ENCODE measurements at regions not wholly inside any gene's neighbourhood (a gene's known extent, or its start where the extent isn't known, plus 50 kb on each side); places are given as distances from the start of the nearest gene placed in this dataset.
"Not testable (repeated sequence)": the region's sequence is repeated elsewhere in the genome, so short reads cannot be mapped to it uniquely, and the experiment has no call there.

DNA sequence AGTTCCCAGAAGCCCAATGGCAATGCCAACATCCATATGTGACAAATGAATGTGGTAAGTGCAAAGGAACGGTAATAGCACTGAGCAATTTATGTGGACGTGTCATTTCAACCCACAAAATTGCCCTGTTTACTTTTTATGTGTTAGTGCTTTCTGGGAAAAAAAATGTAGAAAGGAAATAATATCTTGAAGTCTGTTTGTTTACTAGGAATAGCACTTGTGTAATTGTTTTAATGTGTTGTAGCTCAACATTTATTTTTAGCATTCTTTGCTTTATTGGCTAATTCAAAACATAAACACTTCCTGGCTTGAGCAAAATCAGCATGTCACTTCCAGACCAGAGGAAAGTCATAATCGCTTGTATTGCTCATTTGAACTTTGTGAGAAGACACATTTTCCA lies 224.8 kb upstream of the KCNK2 start:
- in situ Hi-C loops (cut with HindIII; ENCODE audit: low sequenced_read_pairs) = no loop called here

DNA sequence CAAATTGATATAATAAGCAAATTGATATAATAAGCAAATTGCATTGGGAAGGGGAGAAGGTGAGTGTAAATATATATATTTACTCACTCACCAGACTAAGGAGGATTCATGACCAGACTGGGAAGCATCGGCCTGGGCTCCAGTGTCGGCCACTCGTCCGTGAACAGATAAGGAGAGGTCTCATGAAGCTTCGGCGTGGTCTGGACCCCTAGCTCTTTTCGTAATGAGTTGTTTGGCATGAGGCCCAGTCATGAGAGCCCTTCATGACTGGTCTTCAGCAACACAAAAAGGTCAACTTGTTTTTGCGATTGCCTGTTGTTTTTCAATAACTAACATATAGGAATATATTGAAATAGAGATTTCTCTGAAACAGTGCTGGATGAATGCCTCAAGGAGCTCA lies 222.9 kb upstream of the KCNK2 start:
- in situ Hi-C loops (cut with HindIII; ENCODE audit: low sequenced_read_pairs) = no loop called here

DNA sequence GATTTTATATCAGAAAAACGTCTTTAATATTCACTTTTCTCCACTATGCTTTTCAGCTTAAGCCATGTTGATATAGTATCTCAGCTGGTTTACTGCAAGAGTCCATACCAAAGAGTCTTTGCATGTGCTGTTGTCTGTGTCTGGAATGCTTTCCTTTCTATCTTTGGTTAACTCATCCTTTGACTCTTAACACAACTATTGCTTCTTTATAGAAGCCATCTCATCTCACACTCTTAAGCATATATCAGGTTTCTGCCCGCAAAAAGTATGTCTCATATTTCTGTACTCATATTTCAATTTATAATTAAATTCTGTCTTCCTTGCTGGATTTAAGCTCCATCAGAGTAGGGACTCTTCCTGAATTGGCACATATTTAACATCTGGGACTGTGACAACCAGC lies 220.9 kb upstream of the KCNK2 start:
- in situ Hi-C loops (cut with HindIII; ENCODE audit: low sequenced_read_pairs) = no loop called here

GRCh38 chr1:214862421-214862820 lies 220.1 kb upstream of the KCNK2 start:
- in situ Hi-C loops (cut with HindIII; ENCODE audit: low sequenced_read_pairs) = no loop called here

DNA sequence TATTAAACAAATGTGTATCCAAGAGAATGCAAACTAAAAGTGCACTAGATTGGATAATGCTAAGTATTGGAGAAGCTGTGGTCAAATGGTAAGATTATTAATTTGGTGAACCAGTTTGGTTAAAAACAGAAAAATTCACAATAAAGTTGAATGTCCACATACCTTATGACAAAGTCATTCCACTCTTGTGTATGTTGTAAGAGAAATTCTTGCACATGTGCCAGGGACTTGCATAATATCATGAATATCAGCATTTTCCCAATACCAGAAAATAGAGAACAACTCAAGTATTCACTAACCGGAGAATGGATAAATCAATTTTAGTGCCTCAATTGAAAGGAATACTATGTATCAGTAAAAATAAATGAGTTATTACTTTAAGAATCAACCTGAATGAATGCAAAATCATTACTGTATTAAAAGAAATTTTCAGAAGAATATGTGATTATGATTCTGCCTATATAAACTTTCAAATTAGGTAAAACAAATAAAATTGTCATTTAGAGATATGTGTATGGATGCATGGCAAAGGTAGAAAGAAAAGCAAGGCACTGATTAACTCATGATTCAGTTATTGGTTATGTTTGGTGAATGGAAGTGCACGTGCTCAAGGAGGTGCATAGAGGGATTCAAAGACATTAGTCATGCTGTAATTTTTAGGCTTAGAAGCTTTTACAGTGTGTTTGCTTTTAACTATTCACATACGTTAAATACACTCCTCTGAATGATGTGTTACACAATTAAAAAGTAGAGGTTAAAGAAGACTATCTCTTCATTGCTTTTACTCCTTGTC lies 217.4 kb upstream of the KCNK2 start:
- in situ Hi-C loops (cut with HindIII; ENCODE audit: low sequenced_read_pairs) = no loop called here

GRCh38 chr1:214870426-214870825 lies 212.1 kb upstream of the KCNK2 start:
- in situ Hi-C loops (cut with HindIII; ENCODE audit: low sequenced_read_pairs) = not testable (repeated sequence)

DNA sequence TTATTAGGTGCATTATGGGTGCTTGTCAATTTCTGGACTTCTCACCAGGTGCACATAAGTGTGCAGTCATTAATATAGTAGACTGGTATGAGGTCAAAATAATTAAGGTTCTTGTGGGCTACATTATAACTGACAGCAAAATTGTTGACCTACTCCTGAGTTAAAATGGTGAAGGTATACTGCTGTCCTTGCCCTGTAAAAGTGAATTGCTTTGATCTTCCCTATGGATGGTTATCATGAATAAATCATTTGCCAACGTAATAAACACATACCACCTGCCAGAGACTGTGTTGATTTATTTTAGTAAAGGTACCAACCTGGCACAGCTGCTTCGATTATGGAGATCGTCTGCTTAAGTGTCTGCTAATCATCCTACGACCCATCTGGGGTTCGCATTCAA lies 201.6 kb upstream of the KCNK2 start:
- in situ Hi-C loops (cut with HindIII; ENCODE audit: low sequenced_read_pairs) = no loop called here

- in situ Hi-C loops (cut with HindIII; ENCODE audit: low sequenced_read_pairs) = no loop called here
Observed at GRCh38 chr1:214882616-214883015, 199.9 kb upstream of the KCNK2 start.

DNA sequence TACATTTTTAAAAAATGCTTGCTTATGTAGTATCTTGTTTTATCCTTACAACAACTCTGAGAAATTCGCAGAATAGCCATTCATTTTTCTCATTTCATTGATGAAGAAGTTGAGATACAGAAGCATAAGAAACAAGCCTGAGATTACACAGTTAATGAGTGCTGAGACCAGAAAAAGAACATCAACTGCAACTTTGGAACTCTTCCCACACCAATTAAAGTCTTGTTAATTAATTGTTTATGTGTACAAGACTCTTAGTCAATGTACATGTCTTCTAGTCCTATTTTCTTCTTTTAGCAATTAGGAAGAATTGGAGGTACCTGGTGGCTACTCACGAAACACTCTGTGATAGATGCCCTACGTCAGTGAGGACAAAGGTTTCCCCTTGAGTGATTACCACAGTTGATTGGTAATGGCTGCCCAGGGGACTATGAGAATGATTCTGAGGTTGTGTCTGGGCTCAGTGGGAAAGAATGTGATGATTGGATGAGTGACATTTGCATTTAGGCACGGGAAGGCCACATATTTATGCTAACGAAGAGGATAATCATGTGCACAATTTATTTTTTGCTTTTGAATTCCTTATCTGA lies 187.4 kb upstream of the KCNK2 start:
- in situ Hi-C loops (cut with HindIII; ENCODE audit: low sequenced_read_pairs) = no loop called here

GRCh38 chr1:214896921-214897320 lies 185.6 kb upstream of the KCNK2 start:
- in situ Hi-C loops (cut with HindIII; ENCODE audit: low sequenced_read_pairs) = no loop called here

DNA sequence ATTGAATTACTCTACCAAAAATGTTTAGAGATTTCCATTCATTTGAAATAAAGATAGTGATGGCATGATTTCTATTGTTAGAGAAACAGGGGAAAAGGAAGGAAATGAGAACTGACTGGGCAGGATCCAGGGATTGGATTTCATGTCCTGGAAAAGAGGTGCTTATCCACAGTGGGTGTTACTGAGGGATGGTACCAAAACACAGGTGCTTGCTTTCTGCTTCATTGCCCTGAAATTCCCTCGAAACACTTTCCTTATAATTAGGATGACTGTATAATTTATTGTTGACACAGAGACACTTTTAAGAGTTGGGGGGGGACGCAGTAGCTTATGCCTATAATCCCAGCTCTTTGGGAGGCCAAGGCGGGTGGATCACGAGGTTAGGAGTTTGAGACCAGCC lies 185.0 kb upstream of the KCNK2 start:
- in situ Hi-C loops (cut with HindIII; ENCODE audit: low sequenced_read_pairs) = no loop called here

DNA sequence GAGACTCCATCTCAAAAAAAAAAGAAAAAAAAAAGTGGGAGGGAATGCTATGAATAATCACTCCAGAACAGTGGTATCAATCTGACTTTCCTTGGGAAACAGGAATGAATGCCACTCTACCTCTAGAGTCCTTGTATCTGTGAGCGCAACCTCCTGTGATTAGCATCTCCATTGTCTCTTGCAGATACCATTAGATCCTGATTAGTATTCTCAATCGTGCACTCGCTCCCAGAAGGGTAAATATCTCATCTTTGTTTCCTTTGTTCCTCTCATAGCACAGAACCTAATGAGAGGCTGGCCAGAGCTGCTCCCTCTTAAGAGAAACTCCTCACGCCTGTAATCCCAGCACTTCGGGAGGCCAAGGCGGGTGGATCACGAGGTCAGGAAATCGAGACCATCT lies 184.4 kb upstream of the KCNK2 start:
- in situ Hi-C loops (cut with HindIII; ENCODE audit: low sequenced_read_pairs) = no loop called here

- in situ Hi-C loops (cut with HindIII; ENCODE audit: low sequenced_read_pairs) = no loop called here
Observed at GRCh38 chr1:214898718-214899117, 183.8 kb upstream of the KCNK2 start.

GRCh38 chr1:214899908-214900460 lies 182.6 kb upstream of the KCNK2 start:
- in situ Hi-C loops (cut with HindIII; ENCODE audit: low sequenced_read_pairs) = no loop called here

DNA sequence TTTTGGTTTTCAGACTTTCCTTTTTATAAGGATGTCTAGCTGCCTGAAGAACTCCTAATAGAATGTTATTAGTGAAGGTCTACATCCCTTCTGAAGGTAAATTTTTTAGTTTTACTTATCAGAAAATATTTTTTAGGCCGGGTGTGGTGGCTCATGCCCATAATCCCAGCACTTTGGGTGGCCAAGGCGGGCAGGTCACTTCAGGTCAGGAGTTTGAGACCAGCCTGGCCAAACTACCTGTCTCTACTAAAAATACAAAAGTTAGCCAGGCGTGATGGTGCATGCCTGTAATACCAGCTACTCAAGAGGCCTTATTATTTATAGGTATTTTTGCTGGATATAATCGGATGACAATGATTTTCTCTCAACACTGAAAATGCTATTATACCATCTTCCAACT lies 181.9 kb upstream of the KCNK2 start:
- in situ Hi-C loops (cut with HindIII; ENCODE audit: low sequenced_read_pairs) = no loop called here

DNA sequence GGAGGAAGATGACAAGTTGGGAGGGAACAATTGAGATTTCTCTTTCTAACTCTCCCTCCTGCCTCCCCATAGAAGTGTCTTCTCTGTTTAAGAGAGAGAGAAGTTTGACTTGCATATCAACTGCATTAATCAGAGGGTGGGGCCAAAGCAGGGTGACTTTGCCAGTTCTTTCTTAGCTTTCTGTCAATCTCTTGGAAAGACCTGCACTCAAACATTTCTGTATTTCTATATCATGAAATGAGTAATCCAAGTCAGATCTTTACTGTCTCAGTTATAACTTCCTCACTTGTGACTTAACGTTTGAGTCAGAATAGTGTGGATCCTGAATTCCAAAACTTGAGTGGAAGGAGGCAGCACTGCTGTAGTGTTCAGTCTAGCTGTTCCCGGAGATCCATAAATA lies 180.8 kb upstream of the KCNK2 start:
- in situ Hi-C loops (cut with HindIII; ENCODE audit: low sequenced_read_pairs) = no loop called here

DNA sequence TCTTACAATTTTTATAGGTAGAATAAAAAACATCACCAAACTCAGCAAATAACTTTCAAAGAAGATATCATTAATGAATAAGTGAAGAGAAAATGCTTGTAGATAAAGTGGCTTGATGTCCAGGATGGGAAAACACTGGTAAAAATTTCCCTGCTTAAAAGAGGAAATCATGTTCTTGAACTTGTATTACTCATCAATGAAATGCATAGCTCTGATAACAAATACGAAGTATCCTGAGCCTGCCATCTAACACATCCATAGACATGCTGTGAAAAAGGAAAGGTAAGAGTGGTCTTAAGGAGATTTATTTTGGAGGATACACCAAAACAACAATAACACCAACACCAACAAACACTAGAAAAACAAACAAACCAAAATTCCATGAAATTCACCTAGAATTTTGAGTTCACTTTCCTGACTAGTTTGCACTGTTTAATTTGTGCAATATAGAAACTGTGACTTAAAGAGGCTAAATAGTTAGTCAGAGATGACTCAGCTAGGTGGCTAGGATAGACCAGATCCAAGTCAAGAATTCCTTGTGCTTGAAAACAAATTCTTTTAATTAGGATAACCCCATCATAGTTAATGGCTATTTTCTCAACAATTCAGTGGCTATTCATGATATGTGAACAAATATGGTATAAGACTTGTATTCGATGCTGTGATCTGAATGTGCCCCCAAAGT lies 179.8 kb upstream of the KCNK2 start:
- in situ Hi-C loops (cut with HindIII; ENCODE audit: low sequenced_read_pairs) = no loop called here

DNA sequence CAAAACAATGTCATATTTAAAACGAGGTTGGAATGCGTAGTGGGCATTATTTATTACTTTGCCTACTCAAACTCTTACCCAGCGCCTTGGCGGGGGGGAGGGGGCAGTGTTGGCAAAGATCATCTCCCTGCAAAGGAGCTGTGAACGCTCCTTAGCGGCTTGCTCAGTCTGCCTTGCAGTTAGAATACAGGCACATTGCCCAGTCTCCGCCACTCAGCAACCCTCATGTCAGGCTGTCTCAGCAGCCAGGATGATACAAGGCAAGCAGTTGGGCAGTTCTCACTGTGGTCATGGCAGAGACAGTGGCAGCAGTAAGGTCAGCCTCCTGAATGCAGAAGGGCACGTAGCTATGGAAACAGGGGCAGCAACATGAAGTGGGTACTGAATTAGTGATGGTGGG lies 170.4 kb upstream of the KCNK2 start:
- in situ Hi-C loops (cut with HindIII; ENCODE audit: low sequenced_read_pairs) = no loop called here

GRCh38 chr1:214913966-214914365 lies 168.6 kb upstream of the KCNK2 start:
- in situ Hi-C loops (cut with HindIII; ENCODE audit: low sequenced_read_pairs) = no loop called here

DNA sequence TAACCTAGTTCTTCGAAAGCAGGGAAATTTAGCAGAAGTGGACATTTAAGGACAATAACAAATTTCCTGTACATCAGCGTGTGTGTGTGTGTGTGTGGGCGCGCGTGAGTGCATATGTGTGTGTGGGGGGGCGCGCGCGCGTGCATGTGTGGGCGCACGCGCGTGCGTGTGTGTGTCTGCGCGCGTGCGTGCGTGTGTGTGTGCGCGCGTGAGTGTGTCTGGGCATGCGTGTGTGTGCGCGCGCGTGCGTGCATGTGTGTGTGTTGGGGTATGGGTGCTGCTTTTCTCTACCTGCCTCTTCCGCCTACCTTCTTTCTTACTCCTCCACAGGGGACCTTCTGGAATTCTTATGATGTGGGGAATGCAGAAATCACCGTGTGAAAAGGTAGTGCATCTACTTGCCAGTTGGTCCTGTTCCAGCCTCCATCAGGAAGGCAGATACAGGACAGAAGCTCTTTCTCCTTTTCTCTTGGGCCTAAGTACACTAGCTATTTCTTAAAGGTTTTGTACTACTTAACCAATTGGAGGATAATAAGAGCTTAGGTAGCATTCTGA lies 165.4 kb upstream of the KCNK2 start:
- in situ Hi-C loops (cut with HindIII; ENCODE audit: low sequenced_read_pairs) = no loop called here

DNA sequence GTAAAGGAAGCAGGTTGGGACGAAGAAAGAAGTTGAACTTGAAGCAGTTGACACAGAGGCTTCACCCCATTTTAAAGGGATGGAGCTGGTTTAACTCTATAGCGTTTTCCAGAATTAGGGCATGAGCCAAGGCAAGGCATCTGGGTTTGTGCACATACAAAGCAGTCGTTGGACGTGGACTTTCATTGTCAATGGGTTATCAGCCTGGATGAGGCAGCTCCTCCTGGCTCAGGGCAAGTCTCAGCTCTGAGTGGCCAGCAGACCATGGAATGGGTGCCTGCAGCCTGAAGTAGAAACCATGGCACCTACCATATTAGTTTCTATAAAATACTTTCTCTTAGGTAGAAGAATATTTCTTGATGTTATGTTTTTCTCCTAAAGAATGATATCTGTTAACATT lies 163.8 kb upstream of the KCNK2 start:
- in situ Hi-C loops (cut with HindIII; ENCODE audit: low sequenced_read_pairs) = no loop called here

DNA sequence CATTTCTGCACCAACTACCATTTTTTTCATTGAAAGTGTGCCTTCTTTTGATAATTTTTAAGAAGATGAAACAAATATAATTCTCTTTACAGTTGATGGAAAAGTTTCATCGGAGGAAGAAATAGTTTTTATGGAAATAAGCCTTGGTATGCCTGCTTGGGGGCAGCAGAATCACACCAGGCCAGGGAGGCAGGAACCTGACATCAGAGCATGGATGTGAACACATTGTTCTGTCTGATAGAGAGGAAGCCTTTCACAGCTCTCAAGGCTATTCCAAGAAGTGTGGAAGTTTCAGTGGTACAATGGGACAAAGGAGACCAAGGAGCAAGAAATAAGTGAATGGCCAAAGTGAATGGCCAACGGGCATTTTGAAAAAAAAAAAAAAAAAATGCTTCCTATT lies 162.2 kb upstream of the KCNK2 start:
- in situ Hi-C loops (cut with HindIII; ENCODE audit: low sequenced_read_pairs) = no loop called here
